ENCODE measurements at regions not wholly inside any gene's neighbourhood (a gene's known extent, or its start where the extent isn't known, plus 50 kb on each side); places are given as distances from the start of the nearest gene placed in this dataset.
"Not testable (repeated sequence)": the region's sequence is repeated elsewhere in the genome, so short reads cannot be mapped to it uniquely, and the experiment has no call there.

- Mint-ChIP-seq H3K4me3 (no peak overlapping the region), H3K4me1 (ENCODE audit: low read depth) (no peaks in the 10 kb centered on the region), H3K9me3 (peaks cover 12% of the 10 kb centered on the region), H3K36me3 (ENCODE audit: low read depth) (no peaks in the 10 kb centered on the region), H3K27me3 (ENCODE audit: insufficient read depth) (no peaks in the 10 kb centered on the region), H3K27ac (no peak overlapping the region)
- DNase-seq: no peak
- TF ChIP-seq CTCF (IDR thresholded peaks at IDR 0.05): no peak
Measured at GRCh38 chr2:77725045-77725444, 202.9 kb upstream of the LRRTM4 start.

DNA sequence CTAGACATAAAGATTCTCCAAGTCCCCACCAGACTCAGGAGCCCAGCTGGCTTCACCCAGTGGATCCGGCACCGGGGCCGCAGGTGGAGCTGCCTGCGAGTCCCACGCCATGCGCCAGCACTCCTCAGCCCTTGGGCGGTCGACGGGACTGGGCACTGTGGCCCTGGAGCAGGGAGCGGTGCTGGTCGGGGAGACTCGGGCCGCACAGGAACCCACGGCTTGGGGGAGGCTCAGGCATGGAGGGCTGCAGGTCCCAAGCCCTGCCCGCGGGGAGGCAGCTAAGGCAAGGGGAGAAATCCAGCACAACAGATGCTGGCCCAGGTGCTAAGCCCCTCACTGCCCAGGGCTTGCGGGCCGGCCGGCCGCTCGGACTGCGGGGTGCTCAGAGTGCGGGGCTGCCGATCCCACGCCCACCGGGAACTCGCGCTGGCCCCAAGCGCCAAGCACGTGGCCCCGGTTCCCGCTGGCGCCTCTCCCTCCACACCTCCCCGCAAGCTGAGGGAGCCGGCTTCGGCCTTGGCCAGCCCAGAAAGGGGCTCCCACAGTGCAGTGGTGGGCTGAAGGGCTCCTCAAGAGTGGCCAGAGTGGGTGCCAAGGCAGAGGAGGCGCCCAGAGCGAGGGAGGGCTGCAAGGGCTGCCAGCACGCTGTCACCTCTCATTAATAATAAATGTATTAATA, 212.6 kb upstream of the LRRTM4 start:
- H3K36me3 Mint-ChIP-seq (ENCODE audit: low read depth); H3K4me1 Mint-ChIP-seq (ENCODE audit: low read depth); DNase-seq: not testable (repeated sequence)

DNA sequence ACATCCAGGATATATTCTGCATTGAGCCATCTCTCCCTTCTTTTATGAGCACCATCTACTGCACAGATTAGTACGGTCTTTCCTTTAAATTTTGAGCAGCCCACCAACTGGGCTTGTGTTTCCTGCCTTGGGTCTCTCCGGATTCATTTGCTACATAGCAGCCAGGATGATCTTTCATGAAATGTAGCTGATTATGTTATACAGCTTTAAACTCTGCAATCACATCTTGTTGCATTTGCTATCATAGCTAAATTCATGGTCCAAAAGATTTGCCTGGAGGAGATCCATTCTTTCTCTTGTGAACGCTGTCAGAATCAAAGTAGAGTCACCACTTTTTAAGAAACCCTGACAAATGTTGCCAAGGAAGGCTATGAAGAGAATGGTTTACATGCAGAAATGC, 215.1 kb upstream of the LRRTM4 start:
- Mint-ChIP-seq H3K27me3 (ENCODE audit: insufficient read depth) (no peaks in the 10 kb centered on the region; the same call in 1 of the 2 replicates), H3K4me1 (ENCODE audit: low read depth) (no peaks in the 10 kb centered on the region), H3K9me3 (peaks cover 19% of the 10 kb centered on the region), H3K36me3 (ENCODE audit: low read depth) (no peaks in the 10 kb centered on the region), H3K27ac (no peak overlapping the region), H3K4me3 (no peak overlapping the region)
- no peak for DNase-seq
- TF ChIP-seq CTCF (IDR thresholded peaks at IDR 0.05): no peak

More for the DNA sequence above, 212.6 kb upstream of the LRRTM4 start:
- H3K27ac Mint-ChIP-seq; H3K4me3 Mint-ChIP-seq; H3K27me3 Mint-ChIP-seq (ENCODE audit: insufficient read depth): not testable (repeated sequence)
- H3K9me3 Mint-ChIP-seq: peaks cover 23% of the 10 kb centered on the region

- no peak for TF ChIP-seq CTCF (IDR thresholded peaks at IDR 0.05)
Measured at GRCh38 chr2:77746780-77747179, 224.6 kb upstream of the LRRTM4 start.

GRCh38 chr2:77753710-77754345, 231.7 kb upstream of the LRRTM4 start:
- not testable (repeated sequence) for H3K27me3 Mint-ChIP-seq (ENCODE audit: insufficient read depth); H3K27ac Mint-ChIP-seq; DNase-seq; H3K36me3 Mint-ChIP-seq (ENCODE audit: low read depth); H3K4me1 Mint-ChIP-seq (ENCODE audit: low read depth); H3K4me3 Mint-ChIP-seq
- peaks cover 26% of the 10 kb centered on the region for H3K9me3 Mint-ChIP-seq

More at GRCh38 chr2:77746780-77747179, 224.6 kb upstream of the LRRTM4 start:
- H3K27me3 Mint-ChIP-seq (ENCODE audit: insufficient read depth): peaks cover 2% of the 10 kb centered on the region; the same call in 1 of the 2 replicates
- no peaks in the 10 kb centered on the region for H3K36me3 Mint-ChIP-seq (ENCODE audit: low read depth)
- no peak for DNase-seq
- H3K4me1 Mint-ChIP-seq (ENCODE audit: low read depth): no peaks in the 10 kb centered on the region
- no peak overlapping the region for H3K4me3 Mint-ChIP-seq
- peaks cover 7% of the 10 kb centered on the region for H3K9me3 Mint-ChIP-seq
- H3K27ac Mint-ChIP-seq: no peak overlapping the region

DNA sequence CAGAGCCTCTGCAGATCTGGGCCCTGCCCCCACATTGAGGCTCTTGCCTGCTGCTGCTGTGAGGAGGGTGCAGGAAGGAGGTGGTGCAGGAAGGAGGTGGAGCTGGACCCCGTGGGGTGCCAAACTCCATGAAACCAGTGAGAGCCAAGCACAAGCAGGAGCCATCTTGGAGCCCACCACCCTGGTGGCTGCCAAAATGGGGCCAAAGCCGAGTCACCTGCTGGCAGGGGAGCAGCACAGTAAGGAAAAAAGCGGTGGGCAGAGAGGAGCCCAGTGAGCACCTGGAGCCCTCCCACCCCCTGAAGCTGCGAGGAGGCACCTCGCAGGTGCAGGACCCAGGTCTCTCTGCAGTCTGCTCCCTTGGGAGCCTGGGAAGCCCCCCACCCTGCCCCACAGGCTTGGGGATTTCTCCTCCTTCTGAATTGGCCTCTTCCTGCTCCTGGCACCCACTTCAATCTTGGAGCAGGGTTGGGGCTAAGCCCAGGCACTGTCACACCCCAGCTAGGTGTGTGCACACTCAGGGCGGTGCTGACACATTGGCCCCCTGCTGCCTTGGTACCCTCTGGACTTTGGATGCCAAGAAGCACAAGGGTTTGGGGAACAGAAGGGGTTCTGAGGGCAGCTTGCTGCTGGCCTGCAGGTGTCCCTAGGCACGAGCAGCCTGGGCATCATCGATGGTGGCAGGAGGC, 245.4 kb upstream of the LRRTM4 start:
- no peaks in the 10 kb centered on the region for H3K36me3 Mint-ChIP-seq (ENCODE audit: low read depth)

More for the DNA sequence above, 245.4 kb upstream of the LRRTM4 start:
- no peak overlapping the region for H3K4me3 Mint-ChIP-seq
- DNase-seq: no peak
- H3K27me3 Mint-ChIP-seq (ENCODE audit: insufficient read depth): no peaks in the 10 kb centered on the region
- no peaks in the 10 kb centered on the region for H3K4me1 Mint-ChIP-seq (ENCODE audit: low read depth)
- TF ChIP-seq CTCF (IDR thresholded peaks at IDR 0.05): no peak
- H3K9me3 Mint-ChIP-seq: peaks cover 29% of the 10 kb centered on the region
- no peak overlapping the region for H3K27ac Mint-ChIP-seq

All from HFFc6 (cell line).